GM23338 (cell line): ENCODE measurements at regions not wholly inside any gene's neighbourhood (a gene's known extent, or its start where the extent isn't known, plus 50 kb on each side); places are given as distances from the start of the nearest gene placed in this dataset.

ENCODE experiments used
- ATAC-seq: fragments of 200-7000 bp; cut with Tn5 transposase; 3 replicates; pipeline ENCODE4 v1.9.1; 2020
- DNase-seq: peaks from one replicate; pipeline ENCODE4 v3.0.0-alpha.2; 2015; ENCODE audit warnings: low spot score
- H2AFZ ChIP-seq: fragments of 200-600 bp; sonication (generic); 2 replicates; pipeline ENCODE4 v1.8.0; 2016; ENCODE audit warnings: antibody characterized with exemption, mild to moderate bottlenecking, moderate library complexity
- H3F3A ChIP-seq: fragments of 200-600 bp; sonication (generic); replicated peaks from 2 replicates; pipeline ENCODE4 v1.8.0; 2017; ENCODE audit warnings: antibody characterized with exemption, mixed run types, low read depth
- H3K27ac ChIP-seq: fragments of 200-600 bp; sonication (generic); 2 replicates; pipeline ENCODE4 v1.6.1; 2016; ENCODE audit warnings: low read depth
- H3K27me3 ChIP-seq: fragments of 200-600 bp; sonication (generic); 2 replicates; pipeline ENCODE4 v1.8.0; 2016; ENCODE audit warnings: mild to moderate bottlenecking, mixed run types, moderate library complexity; ENCODE audit not compliant: insufficient read depth
- H3K36me3 ChIP-seq: fragments of 200-600 bp; sonication (generic); 2 replicates; pipeline ENCODE4 v1.8.0; 2016; ENCODE audit warnings: mild to moderate bottlenecking; ENCODE audit not compliant: insufficient read depth
- H3K4me1 ChIP-seq: fragments of 200-600 bp; sonication (generic); 2 replicates; pipeline ENCODE4 v1.8.0; 2016; ENCODE audit warnings: mild to moderate bottlenecking, moderate library complexity; ENCODE audit not compliant: insufficient read depth
- H3K4me2 ChIP-seq: fragments of 200-600 bp; sonication (generic); 2 replicates; pipeline ENCODE4 v1.7.1; 2017; ENCODE audit warnings: mixed run types
- H3K4me3 ChIP-seq: fragments of 200-600 bp; sonication (generic); 2 replicates; pipeline ENCODE4 v1.6.1; 2016; ENCODE audit warnings: mixed run types
- H3K79me2 ChIP-seq: fragments of 200-600 bp; sonication (generic); replicated peaks from 2 replicates; pipeline ENCODE4 v1.8.0; 2017; ENCODE audit warnings: mild to moderate bottlenecking; ENCODE audit not compliant: insufficient read depth
- H3K9me2 ChIP-seq: fragments of 200-600 bp; sonication (generic); 2 replicates; pipeline ENCODE4 v1.8.0; 2017; ENCODE audit not compliant: insufficient read depth
- H4K20me1 ChIP-seq: fragments of 200-600 bp; sonication (generic); replicated peaks from 2 replicates; pipeline ENCODE4 v1.8.0; 2017; ENCODE audit warnings: mild to moderate bottlenecking; ENCODE audit not compliant: insufficient read depth
- H3K27ac Mint-ChIP-seq: 2 replicates; pipeline ENCODE4 v1.8.0; 2020; ENCODE audit warnings: inconsistent platforms, mild to moderate bottlenecking, moderate library complexity, mixed read lengths
- H3K27me3 Mint-ChIP-seq: 3 replicates; pipeline ENCODE4 v1.8.0; 2022; ENCODE audit warnings: low read depth, mild to moderate bottlenecking, moderate library complexity, mixed read lengths, inconsistent platforms; ENCODE audit not compliant: insufficient read depth, poor library complexity
- H3K36me3 Mint-ChIP-seq: 3 replicates; pipeline ENCODE4 v1.8.0; 2021; ENCODE audit warnings: low read depth, mild to moderate bottlenecking, inconsistent platforms, moderate library complexity, mixed read lengths
- H3K4me1 Mint-ChIP-seq: 3 replicates; pipeline ENCODE4 v1.8.0; 2020; ENCODE audit warnings: mild to moderate bottlenecking, inconsistent platforms, mixed read lengths
- H3K4me3 Mint-ChIP-seq: 3 replicates; pipeline ENCODE4 v1.8.0; 2021; ENCODE audit warnings: moderate library complexity, mild to moderate bottlenecking, inconsistent platforms, mixed read lengths
- H3K9me3 Mint-ChIP-seq: 3 replicates; pipeline ENCODE4 v1.8.0; 2020; ENCODE audit warnings: moderate library complexity, mild to moderate bottlenecking, inconsistent platforms, mixed read lengths
- CREB1 ChIP-seq: fragments of 250-450 bp; sonication (Bioruptor Pico); IDR thresholded peaks from 2 replicates; pipeline ENCODE4 v1.5.0; 2020; ENCODE audit warnings: low read depth, mild to moderate bottlenecking, moderate library complexity
- EZH2 ChIP-seq: fragments of 200-600 bp; sonication (generic); IDR thresholded peaks from one replicate; pipeline ENCODE4 v1.8.0; 2017; ENCODE audit warnings: antibody characterized with exemption, mild to moderate bottlenecking, low read depth; ENCODE audit not compliant: unreplicated experiment
- EZH2phosphoT487 ChIP-seq: fragments of 200-600 bp; sonication (generic); IDR thresholded peaks from one replicate; pipeline ENCODE4 v1.8.1; 2018; ENCODE audit warnings: antibody characterized with exemption; ENCODE audit not compliant: unreplicated experiment
- JUNB ChIP-seq: IDR thresholded peaks from one replicate; pipeline ENCODE4 v1.6.1; 2016; ENCODE audit warnings: antibody characterized with exemption; ENCODE audit not compliant: unreplicated experiment
- NANOG ChIP-seq: IDR thresholded peaks from 2 replicates; pipeline ENCODE4 v1.6.1; 2016; ENCODE audit warnings: antibody characterized with exemption, borderline replicate concordance
- POLR2AphosphoS5 ChIP-seq: IDR thresholded peaks from 2 replicates; pipeline ENCODE4 v1.6.1; 2016; ENCODE audit warnings: antibody characterized with exemption, low read depth
- STAT1 ChIP-seq: IDR thresholded peaks from one replicate; pipeline ENCODE4 v1.6.1; 2016; ENCODE audit warnings: antibody characterized with exemption; ENCODE audit not compliant: unreplicated experiment
- ZNF114 ChIP-seq: fragments of 250-450 bp; sonication (Bioruptor Pico); IDR thresholded peaks from 2 replicates; pipeline ENCODE4 v1.5.0; 2020; ENCODE audit warnings: mild to moderate bottlenecking, moderate library complexity
- ZNF331 ChIP-seq: fragments of 250-450 bp; sonication (Bioruptor Pico); IDR thresholded peaks from 2 replicates; pipeline ENCODE4 v1.5.0; 2020; ENCODE audit warnings: low read depth, mild to moderate bottlenecking, moderate library complexity
- TF ChIP-seq, protein P1 (sequence below): IDR thresholded peaks from one replicate; pipeline ENCODE4 v1.6.1; 2018; ENCODE audit warnings: antibody characterized with exemption; ENCODE audit not compliant: unreplicated experiment
- TF ChIP-seq, protein P2 (sequence below), 2 experiments: fragments of 200-600 bp in 1 of 2; sonication (generic) in 1 of 2; conservative IDR thresholded peaks; 2 replicates each; pipeline versions ENCODE4 v1.5.1 to v1.6.1; 2016 to 2017; ENCODE audit warnings: antibody characterized with exemption in 2 of 2, low read depth in 2 of 2, mild to moderate bottlenecking in 2 of 2, moderate library complexity in 1 of 2
- TF ChIP-seq, protein P3 (sequence below): fragments of 250-450 bp; sonication (Bioruptor Pico); IDR thresholded peaks from 2 replicates; pipeline ENCODE4 v1.5.0; 2020; ENCODE audit warnings: mild to moderate bottlenecking, moderate library complexity
- TF ChIP-seq, protein P4 (sequence below): IDR thresholded peaks from 2 replicates; pipeline ENCODE4 v1.6.1; 2016; ENCODE audit warnings: antibody characterized with exemption

DNA sequence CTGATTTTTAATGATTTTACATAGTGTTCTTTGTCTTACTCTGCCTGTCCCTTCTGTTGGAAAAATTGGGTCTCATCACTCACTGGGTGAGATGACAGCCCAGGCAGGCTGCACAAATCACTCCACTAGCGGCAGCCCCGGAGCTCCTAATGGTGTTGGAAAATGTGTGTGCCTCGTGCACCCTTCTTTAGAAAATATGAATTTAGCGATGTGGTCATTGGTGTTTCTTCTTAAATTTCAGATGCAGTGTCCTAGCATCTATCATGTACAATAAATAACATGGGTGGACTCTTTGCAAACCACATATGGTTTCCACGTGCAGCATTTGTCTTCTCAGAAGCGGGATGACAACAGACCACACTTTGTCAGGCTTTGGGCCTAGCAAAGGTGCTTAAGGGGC lies 194.2 kb downstream of the ACKR3 start:
- Histone ChIP-seq H3K4me1 (no peaks in the 10 kb centered on the region), H3K27me3 (no peaks in the 10 kb centered on the region), H3F3A (no peaks in the 10 kb centered on the region), H3K4me2 (no peak overlapping the region), H4K20me1 (no peaks in the 10 kb centered on the region), H3K79me2 (no peaks in the 10 kb centered on the region), H3K36me3 (no peaks in the 10 kb centered on the region), H3K27ac (no peak overlapping the region), H3K4me3 (no peak overlapping the region), H3K9me2 (no peaks in the 10 kb centered on the region), H2AFZ (no peak overlapping the region)
- H3K36me3 Mint-ChIP-seq = no peaks in the 10 kb centered on the region; the same call in 1 of the 3 replicates
- DNase-seq (no peak), ATAC-seq (no peak)
- H3K27ac Mint-ChIP-seq = no peak overlapping the region
- no peak overlapping the region for H3K4me3 Mint-ChIP-seq
- TF ChIP-seq, protein P1, sequence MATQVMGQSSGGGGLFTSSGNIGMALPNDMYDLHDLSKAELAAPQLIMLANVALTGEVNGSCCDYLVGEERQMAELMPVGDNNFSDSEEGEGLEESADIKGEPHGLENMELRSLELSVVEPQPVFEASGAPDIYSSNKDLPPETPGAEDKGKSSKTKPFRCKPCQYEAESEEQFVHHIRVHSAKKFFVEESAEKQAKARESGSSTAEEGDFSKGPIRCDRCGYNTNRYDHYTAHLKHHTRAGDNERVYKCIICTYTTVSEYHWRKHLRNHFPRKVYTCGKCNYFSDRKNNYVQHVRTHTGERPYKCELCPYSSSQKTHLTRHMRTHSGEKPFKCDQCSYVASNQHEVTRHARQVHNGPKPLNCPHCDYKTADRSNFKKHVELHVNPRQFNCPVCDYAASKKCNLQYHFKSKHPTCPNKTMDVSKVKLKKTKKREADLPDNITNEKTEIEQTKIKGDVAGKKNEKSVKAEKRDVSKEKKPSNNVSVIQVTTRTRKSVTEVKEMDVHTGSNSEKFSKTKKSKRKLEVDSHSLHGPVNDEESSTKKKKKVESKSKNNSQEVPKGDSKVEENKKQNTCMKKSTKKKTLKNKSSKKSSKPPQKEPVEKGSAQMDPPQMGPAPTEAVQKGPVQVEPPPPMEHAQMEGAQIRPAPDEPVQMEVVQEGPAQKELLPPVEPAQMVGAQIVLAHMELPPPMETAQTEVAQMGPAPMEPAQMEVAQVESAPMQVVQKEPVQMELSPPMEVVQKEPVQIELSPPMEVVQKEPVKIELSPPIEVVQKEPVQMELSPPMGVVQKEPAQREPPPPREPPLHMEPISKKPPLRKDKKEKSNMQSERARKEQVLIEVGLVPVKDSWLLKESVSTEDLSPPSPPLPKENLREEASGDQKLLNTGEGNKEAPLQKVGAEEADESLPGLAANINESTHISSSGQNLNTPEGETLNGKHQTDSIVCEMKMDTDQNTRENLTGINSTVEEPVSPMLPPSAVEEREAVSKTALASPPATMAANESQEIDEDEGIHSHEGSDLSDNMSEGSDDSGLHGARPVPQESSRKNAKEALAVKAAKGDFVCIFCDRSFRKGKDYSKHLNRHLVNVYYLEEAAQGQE = no peak
- TF ChIP-seq CREB1 (CRISPR knock-in tag) (no peak), STAT1 (no peak), ZNF331 (no peak), JUNB (no peak), ZNF114 (CRISPR knock-in tag) (no peak), EZH2phosphoT487 (no peak), NANOG (no peak), POLR2AphosphoS5 (no peak), EZH2 (no peak)
- TF ChIP-seq, protein P2, sequence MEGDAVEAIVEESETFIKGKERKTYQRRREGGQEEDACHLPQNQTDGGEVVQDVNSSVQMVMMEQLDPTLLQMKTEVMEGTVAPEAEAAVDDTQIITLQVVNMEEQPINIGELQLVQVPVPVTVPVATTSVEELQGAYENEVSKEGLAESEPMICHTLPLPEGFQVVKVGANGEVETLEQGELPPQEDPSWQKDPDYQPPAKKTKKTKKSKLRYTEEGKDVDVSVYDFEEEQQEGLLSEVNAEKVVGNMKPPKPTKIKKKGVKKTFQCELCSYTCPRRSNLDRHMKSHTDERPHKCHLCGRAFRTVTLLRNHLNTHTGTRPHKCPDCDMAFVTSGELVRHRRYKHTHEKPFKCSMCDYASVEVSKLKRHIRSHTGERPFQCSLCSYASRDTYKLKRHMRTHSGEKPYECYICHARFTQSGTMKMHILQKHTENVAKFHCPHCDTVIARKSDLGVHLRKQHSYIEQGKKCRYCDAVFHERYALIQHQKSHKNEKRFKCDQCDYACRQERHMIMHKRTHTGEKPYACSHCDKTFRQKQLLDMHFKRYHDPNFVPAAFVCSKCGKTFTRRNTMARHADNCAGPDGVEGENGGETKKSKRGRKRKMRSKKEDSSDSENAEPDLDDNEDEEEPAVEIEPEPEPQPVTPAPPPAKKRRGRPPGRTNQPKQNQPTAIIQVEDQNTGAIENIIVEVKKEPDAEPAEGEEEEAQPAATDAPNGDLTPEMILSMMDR (conservative IDR thresholded peaks at IDR 0.05; ENCODE audit: low read depth in 2 of 2) = no peak
- TF ChIP-seq, protein P3, sequence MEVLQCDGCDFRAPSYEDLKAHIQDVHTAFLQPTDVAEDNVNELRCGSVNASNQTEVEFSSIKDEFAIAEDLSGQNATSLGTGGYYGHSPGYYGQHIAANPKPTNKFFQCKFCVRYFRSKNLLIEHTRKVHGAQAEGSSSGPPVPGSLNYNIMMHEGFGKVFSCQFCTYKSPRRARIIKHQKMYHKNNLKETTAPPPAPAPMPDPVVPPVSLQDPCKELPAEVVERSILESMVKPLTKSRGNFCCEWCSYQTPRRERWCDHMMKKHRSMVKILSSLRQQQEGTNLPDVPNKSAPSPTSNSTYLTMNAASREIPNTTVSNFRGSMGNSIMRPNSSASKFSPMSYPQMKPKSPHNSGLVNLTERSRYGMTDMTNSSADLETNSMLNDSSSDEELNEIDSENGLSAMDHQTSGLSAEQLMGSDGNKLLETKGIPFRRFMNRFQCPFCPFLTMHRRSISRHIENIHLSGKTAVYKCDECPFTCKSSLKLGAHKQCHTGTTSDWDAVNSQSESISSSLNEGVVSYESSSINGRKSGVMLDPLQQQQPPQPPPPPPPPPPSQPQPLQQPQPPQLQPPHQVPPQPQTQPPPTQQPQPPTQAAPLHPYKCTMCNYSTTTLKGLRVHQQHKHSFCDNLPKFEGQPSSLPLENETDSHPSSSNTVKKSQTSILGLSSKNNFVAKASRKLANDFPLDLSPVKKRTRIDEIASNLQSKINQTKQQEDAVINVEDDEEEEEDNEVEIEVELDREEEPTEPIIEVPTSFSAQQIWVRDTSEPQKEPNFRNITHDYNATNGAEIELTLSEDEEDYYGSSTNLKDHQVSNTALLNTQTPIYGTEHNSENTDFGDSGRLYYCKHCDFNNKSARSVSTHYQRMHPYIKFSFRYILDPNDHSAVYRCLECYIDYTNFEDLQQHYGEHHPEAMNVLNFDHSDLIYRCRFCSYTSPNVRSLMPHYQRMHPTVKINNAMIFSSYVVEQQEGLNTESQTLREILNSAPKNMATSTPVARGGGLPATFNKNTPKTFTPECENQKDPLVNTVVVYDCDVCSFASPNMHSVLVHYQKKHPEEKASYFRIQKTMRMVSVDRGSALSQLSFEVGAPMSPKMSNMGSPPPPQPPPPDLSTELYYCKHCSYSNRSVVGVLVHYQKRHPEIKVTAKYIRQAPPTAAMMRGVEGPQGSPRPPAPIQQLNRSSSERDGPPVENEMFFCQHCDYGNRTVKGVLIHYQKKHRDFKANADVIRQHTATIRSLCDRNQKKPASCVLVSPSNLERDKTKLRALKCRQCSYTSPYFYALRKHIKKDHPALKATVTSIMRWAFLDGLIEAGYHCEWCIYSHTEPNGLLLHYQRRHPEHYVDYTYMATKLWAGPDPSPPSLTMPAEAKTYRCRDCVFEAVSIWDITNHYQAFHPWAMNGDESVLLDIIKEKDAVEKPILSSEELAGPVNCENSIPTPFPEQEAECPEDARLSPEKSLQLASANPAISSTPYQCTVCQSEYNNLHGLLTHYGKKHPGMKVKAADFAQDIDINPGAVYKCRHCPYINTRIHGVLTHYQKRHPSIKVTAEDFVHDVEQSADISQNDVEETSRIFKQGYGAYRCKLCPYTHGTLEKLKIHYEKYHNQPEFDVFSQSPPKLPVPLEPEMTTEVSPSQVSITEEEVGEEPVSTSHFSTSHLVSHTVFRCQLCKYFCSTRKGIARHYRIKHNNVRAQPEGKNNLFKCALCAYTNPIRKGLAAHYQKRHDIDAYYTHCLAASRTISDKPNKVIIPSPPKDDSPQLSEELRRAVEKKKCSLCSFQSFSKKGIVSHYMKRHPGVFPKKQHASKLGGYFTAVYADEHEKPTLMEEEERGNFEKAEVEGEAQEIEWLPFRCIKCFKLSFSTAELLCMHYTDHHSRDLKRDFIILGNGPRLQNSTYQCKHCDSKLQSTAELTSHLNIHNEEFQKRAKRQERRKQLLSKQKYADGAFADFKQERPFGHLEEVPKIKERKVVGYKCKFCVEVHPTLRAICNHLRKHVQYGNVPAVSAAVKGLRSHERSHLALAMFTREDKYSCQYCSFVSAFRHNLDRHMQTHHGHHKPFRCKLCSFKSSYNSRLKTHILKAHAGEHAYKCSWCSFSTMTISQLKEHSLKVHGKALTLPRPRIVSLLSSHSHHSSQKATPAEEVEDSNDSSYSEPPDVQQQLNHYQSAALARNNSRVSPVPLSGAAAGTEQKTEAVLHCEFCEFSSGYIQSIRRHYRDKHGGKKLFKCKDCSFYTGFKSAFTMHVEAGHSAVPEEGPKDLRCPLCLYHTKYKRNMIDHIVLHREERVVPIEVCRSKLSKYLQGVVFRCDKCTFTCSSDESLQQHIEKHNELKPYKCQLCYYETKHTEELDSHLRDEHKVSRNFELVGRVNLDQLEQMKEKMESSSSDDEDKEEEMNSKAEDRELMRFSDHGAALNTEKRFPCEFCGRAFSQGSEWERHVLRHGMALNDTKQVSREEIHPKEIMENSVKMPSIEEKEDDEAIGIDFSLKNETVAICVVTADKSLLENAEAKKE (CRISPR knock-in tag) = no peak
- TF ChIP-seq, protein P4, sequence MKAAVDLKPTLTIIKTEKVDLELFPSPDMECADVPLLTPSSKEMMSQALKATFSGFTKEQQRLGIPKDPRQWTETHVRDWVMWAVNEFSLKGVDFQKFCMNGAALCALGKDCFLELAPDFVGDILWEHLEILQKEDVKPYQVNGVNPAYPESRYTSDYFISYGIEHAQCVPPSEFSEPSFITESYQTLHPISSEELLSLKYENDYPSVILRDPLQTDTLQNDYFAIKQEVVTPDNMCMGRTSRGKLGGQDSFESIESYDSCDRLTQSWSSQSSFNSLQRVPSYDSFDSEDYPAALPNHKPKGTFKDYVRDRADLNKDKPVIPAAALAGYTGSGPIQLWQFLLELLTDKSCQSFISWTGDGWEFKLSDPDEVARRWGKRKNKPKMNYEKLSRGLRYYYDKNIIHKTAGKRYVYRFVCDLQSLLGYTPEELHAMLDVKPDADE = no peak
- H3K4me1 Mint-ChIP-seq = peaks cover 2% of the 10 kb centered on the region; the same call in 1 of the 3 replicates
- no peaks in the 10 kb centered on the region for H3K27me3 Mint-ChIP-seq
- H3K9me3 Mint-ChIP-seq = peaks cover 7% of the 10 kb centered on the region
